Psoas muscle (tissue), 7 donors: ENCODE measurements at regions not wholly inside any gene's neighbourhood (a gene's known extent, or its start where the extent isn't known, plus 50 kb on each side); places are given as distances from the start of the nearest gene placed in this dataset.

Source experiments
- ATAC-seq, 4 donors: fragments of 200-7000 bp; cut with Tn5 transposase; one replicate each; pipeline ENCODE4 v1.9.1; 2020; ENCODE audit warnings: moderate library complexity in 3 of 4, mild to moderate bottlenecking in 2 of 4
- DNase-seq, 2 donors: peaks; one replicate each; pipeline ENCODE4 v3.0.0-alpha.2; 2020
- H3K27ac ChIP-seq: fragments of 200-600 bp; one replicate; pipeline ENCODE4 v1.8.0; 2022
- H3K27me3 ChIP-seq, 3 donors: fragments of 200-600 bp in 1 of 3; one replicate each; pipeline versions ENCODE4 v1.6.1 to v1.8.0; 2013 to 2022; ENCODE audit warnings: low read length in 2 of 3, mild to moderate bottlenecking in 2 of 3, moderate library complexity in 1 of 3; ENCODE audit not compliant: insufficient read depth in 3 of 3
- H3K36me3 ChIP-seq, 2 donors: fragments of 200-600 bp in 1 of 2; one replicate each; pipeline versions ENCODE4 v1.6.1 to v1.8.0; 2013 to 2022; ENCODE audit warnings: low read depth in 1 of 2, mild to moderate bottlenecking in 1 of 2, moderate library complexity in 1 of 2; ENCODE audit not compliant: insufficient read depth in 1 of 2
- H3K4me1 ChIP-seq: fragments of 200-600 bp; one replicate; pipeline ENCODE4 v1.8.0; 2022
- H3K4me3 ChIP-seq: fragments of 200-600 bp; one replicate; pipeline ENCODE4 v1.8.0; 2022; ENCODE audit warnings: mild to moderate bottlenecking
- H3K9me3 ChIP-seq: fragments of 200-600 bp; one replicate; pipeline ENCODE4 v1.8.0; 2022
- CTCF ChIP-seq: fragments of 200-600 bp; IDR thresholded peaks from one replicate; pipeline ENCODE4 v1.8.0; 2022; ENCODE audit warnings: antibody characterized with exemption
- WGBS, 3 donors: extraction: QIAGEN DNeasy Blood & Tissue Kit; methylation state at CpG; one replicate each; pipeline versions ENCODE4 v1.1.6 to v1.1.7; 2013; 5-methylcytosine and 5-hydroxymethylcytosine counted together
- intact Hi-C, 2 donors: fragments of 100-400 bp; cut with DNase I; formaldehyde crosslinking; loops; one replicate each; pipeline versions ENCODE4 v1.11.0 to v1.14.2; 2022
- donor health status: healthy with polysubstance abuse.
- donor health status: DM: no; HTN: no; CAD: no; lungs with moderate emphysema.
- donor health status: Bipolar disorder and iron deficiency.
- donor health status: healthy.
- donor health status: DM: yes; HTN: yes; CAD: no.
- donor health status: DM: no; HTN: no; CAD: no.
- donor health status: DM: yes; HTN: yes; CAD: no.

GRCh38 chr15:66943456-66944095, 121.8 kb upstream of the SMAD3 start:
- no peak overlapping the region for H3K4me3 ChIP-seq
- no peaks in the 10 kb centered on the region for H3K36me3 ChIP-seq
- no peak for TF ChIP-seq CTCF
- no peak for DNase-seq
- H3K9me3 ChIP-seq: no peaks in the 10 kb centered on the region
- no peaks in the 10 kb centered on the region for H3K27me3 ChIP-seq
- WGBS, 3 donors: 84 to 89% (median 89%) methylated on average over 10 of the region's 10 CpGs
- peaks cover 4% of the 10 kb centered on the region for H3K4me1 ChIP-seq
- intact Hi-C loops: loop anchor here in 1 of 2 donors (10.0 kb wide), 2 partner anchors 121 to 491 kb away; partner anchors contain the start of gene SMAD3
- no peak for ATAC-seq
- no peak overlapping the region for H3K27ac ChIP-seq

- ATAC-seq: no peak
- H3K36me3 ChIP-seq: no peaks in the 10 kb centered on the region
- no peak overlapping the region for H3K4me3 ChIP-seq
- DNase-seq: no peak
- no peak for TF ChIP-seq CTCF
- H3K4me1 ChIP-seq: peaks cover 4% of the 10 kb centered on the region
- no peak overlapping the region for H3K27ac ChIP-seq
- intact Hi-C loops: loop anchor here in 1 of 2 donors (10.0 kb wide), 2 partner anchors 121 to 491 kb away; partner anchors contain the start of gene SMAD3
- WGBS, 3 donors: 91 to 92% (median 92%) methylated on average over 14 of the region's 14 CpGs
- H3K27me3 ChIP-seq: no peaks in the 10 kb centered on the region
- H3K9me3 ChIP-seq: no peaks in the 10 kb centered on the region
These were observed 121.3 kb upstream of the SMAD3 start for GRCh38 chr15:66944121-66944520.

GRCh38 chr15:66945286-66945685, 120.1 kb upstream of the SMAD3 start:
- no peak for ATAC-seq
- no peaks in the 10 kb centered on the region for H3K36me3 ChIP-seq
- DNase-seq: no peak
- 93 to 97% (median 94%) methylated on average over 3 of the region's 3 CpGs for WGBS, 3 donors
- intact Hi-C loops: loop anchor here (5.0 to 10.0 kb wide), 3 partner anchors 120 to 490 kb away; partner anchors contain the start of gene SMAD3 (in 1 of the 2)
- peaks cover 4% of the 10 kb centered on the region for H3K4me1 ChIP-seq
- H3K9me3 ChIP-seq: peaks cover 3% of the 10 kb centered on the region
- H3K4me3 ChIP-seq: no peak overlapping the region
- no peak overlapping the region for H3K27ac ChIP-seq
- no peaks in the 10 kb centered on the region for H3K27me3 ChIP-seq
- TF ChIP-seq CTCF: no peak

GRCh38 chr15:66945842-66946241, 119.6 kb upstream of the SMAD3 start:
- H3K27ac ChIP-seq: no peak overlapping the region
- intact Hi-C loops: loop anchor here (1.0 to 10.0 kb wide), 6 partner anchors 119 to 489 kb away; partner anchors contain the start of gene SMAD3 (in 2 of the 2)
- no peaks in the 10 kb centered on the region for H3K27me3 ChIP-seq
- no peak for TF ChIP-seq CTCF
- DNase-seq: no peak
- H3K4me1 ChIP-seq: peaks cover 4% of the 10 kb centered on the region
- ATAC-seq: no peak
- no peaks in the 10 kb centered on the region for H3K36me3 ChIP-seq
- peaks cover 3% of the 10 kb centered on the region for H3K9me3 ChIP-seq
- H3K4me3 ChIP-seq: no peak overlapping the region
- 76 to 79% (median 79%) methylated on average over 4 of the region's 4 CpGs for WGBS, 3 donors
